ENCODE measurements at regions not wholly inside any gene's neighbourhood (a gene's known extent, or its start where the extent isn't known, plus 50 kb on each side); places are given as distances from the start of the nearest gene placed in this dataset.

GRCh38 chrX:65925005-65925404 lies 114.9 kb downstream of the VSIG4 start:
- Mint-ChIP-seq H3K27me3 (no peaks in the 10 kb centered on the region), H3K36me3 (ENCODE audit: insufficient read depth) (no peaks in the 10 kb centered on the region), H3K9me3 (ENCODE audit: low read depth) (peaks cover 24% of the 10 kb centered on the region), H3K4me1 (ENCODE audit: low read depth) (no peaks in the 10 kb centered on the region), H3K4me3 (ENCODE audit: low read depth) (no peak overlapping the region), H3K27ac (no peak overlapping the region)
- TF ChIP-seq CTCF (IDR thresholded peaks at IDR 0.05; ENCODE audit: unreplicated experiment): no peak
- DNase-seq (ENCODE audit: low spot score, unreplicated experiment): no peak

- DNase-seq (ENCODE audit: low spot score, unreplicated experiment): no peak
- H3K4me1 Mint-ChIP-seq (ENCODE audit: low read depth): no peaks in the 10 kb centered on the region
- no peak overlapping the region for H3K4me3 Mint-ChIP-seq (ENCODE audit: low read depth)
- no peaks in the 10 kb centered on the region for H3K36me3 Mint-ChIP-seq (ENCODE audit: insufficient read depth)
- TF ChIP-seq CTCF (IDR thresholded peaks at IDR 0.05; ENCODE audit: unreplicated experiment): no peak
- peaks cover 35% of the 10 kb centered on the region for H3K9me3 Mint-ChIP-seq (ENCODE audit: low read depth)
- no peak overlapping the region for H3K27ac Mint-ChIP-seq
- no peaks in the 10 kb centered on the region for H3K27me3 Mint-ChIP-seq
These were observed 118.5 kb downstream of the VSIG4 start for GRCh38 chrX:65921363-65921762.

- Mint-ChIP-seq H3K27ac (no peak overlapping the region), H3K27me3 (no peaks in the 10 kb centered on the region), H3K4me3 (ENCODE audit: low read depth) (no peak overlapping the region), H3K9me3 (ENCODE audit: low read depth) (peaks cover 32% of the 10 kb centered on the region), H3K36me3 (ENCODE audit: insufficient read depth) (no peaks in the 10 kb centered on the region), H3K4me1 (ENCODE audit: low read depth) (no peaks in the 10 kb centered on the region)
- no peak for TF ChIP-seq CTCF (IDR thresholded peaks at IDR 0.05; ENCODE audit: unreplicated experiment)
- DNase-seq (ENCODE audit: low spot score, unreplicated experiment): no peak
These were observed 119.3 kb downstream of the VSIG4 start for GRCh38 chrX:65920620-65921019.

GRCh38 chrX:65910899-65911298 lies 129.0 kb downstream of the VSIG4 start:
- H3K9me3 Mint-ChIP-seq (ENCODE audit: low read depth): peaks cover 20% of the 10 kb centered on the region
- no peak for DNase-seq (ENCODE audit: low spot score, unreplicated experiment)
- H3K36me3 Mint-ChIP-seq (ENCODE audit: insufficient read depth): no peaks in the 10 kb centered on the region
- no peaks in the 10 kb centered on the region for H3K27me3 Mint-ChIP-seq
- H3K4me3 Mint-ChIP-seq (ENCODE audit: low read depth): no peak overlapping the region
- H3K27ac Mint-ChIP-seq: no peak overlapping the region
- no peak for TF ChIP-seq CTCF (IDR thresholded peaks at IDR 0.05; ENCODE audit: unreplicated experiment)
- H3K4me1 Mint-ChIP-seq (ENCODE audit: low read depth): no peaks in the 10 kb centered on the region

GRCh38 chrX:65903750-65904149 lies 136.1 kb downstream of the VSIG4 start:
- H3K9me3 Mint-ChIP-seq (ENCODE audit: low read depth): peaks cover 4% of the 10 kb centered on the region
- H3K36me3 Mint-ChIP-seq (ENCODE audit: insufficient read depth): no peaks in the 10 kb centered on the region
- H3K27me3 Mint-ChIP-seq: no peaks in the 10 kb centered on the region
- no peaks in the 10 kb centered on the region for H3K4me1 Mint-ChIP-seq (ENCODE audit: low read depth)
- H3K27ac Mint-ChIP-seq: no peak overlapping the region
- H3K4me3 Mint-ChIP-seq (ENCODE audit: low read depth): no peak overlapping the region
- TF ChIP-seq CTCF (IDR thresholded peaks at IDR 0.05; ENCODE audit: unreplicated experiment): no peak
- DNase-seq (ENCODE audit: low spot score, unreplicated experiment): no peak
